GM12878 (cell line): ENCODE measurements at regions not wholly inside any gene's neighbourhood (a gene's known extent, or its start where the extent isn't known, plus 50 kb on each side); places are given as distances from the start of the nearest gene placed in this dataset.

Experiments used
- CBFB ChIP-seq: IDR thresholded peaks from 2 replicates; pipeline ENCODE4 v1.6.1; 2016; ENCODE audit warnings: antibody characterized with exemption, low read depth
- EZH2 ChIP-seq: IDR thresholded peaks from 2 replicates; pipeline ENCODE4 v1.6.1; 2012; ENCODE audit warnings: low read depth, mild to moderate bottlenecking, control low read depth, inconsistent platforms, low read length, borderline replicate concordance; ENCODE audit not compliant: control insufficient read depth
- GABPA ChIP-seq: IDR thresholded peaks from 2 replicates; pipeline ENCODE4 v1.6.1; 2014; ENCODE audit warnings: antibody characterized with exemption, low read depth, mild to moderate bottlenecking, inconsistent platforms
- NFIC ChIP-seq: IDR thresholded peaks from 2 replicates; pipeline ENCODE4 v1.6.1; 2012; ENCODE audit warnings: low read depth, mild to moderate bottlenecking, inconsistent platforms, low read length, moderate library complexity
- NR2C2 ChIP-seq: IDR thresholded peaks from 2 replicates; pipeline ENCODE4 v1.6.1; 2011; ENCODE audit warnings: borderline replicate concordance, low read depth; ENCODE audit not compliant: control insufficient read depth, insufficient read length
- STAT3 ChIP-seq: IDR thresholded peaks from 2 replicates; pipeline ENCODE4 v1.6.1; 2011; ENCODE audit warnings: low read depth, low read length, improper control_type of control experiment
- TAF1 ChIP-seq: IDR thresholded peaks from 2 replicates; pipeline ENCODE4 v1.6.1; 2011; ENCODE audit warnings: mild to moderate bottlenecking, low read depth, low read length, borderline replicate concordance
- ZNF217 ChIP-seq: fragments of 450-650 bp; IDR thresholded peaks from 2 replicates; pipeline ENCODE4 v1.6.1; 2017; ENCODE audit warnings: antibody characterized with exemption, mild to moderate bottlenecking
- TF ChIP-seq, protein P1 (sequence below): fragments of 450-650 bp; IDR thresholded peaks from 2 replicates; pipeline ENCODE4 v1.6.1; 2017; ENCODE audit warnings: mild to moderate bottlenecking

DNA sequence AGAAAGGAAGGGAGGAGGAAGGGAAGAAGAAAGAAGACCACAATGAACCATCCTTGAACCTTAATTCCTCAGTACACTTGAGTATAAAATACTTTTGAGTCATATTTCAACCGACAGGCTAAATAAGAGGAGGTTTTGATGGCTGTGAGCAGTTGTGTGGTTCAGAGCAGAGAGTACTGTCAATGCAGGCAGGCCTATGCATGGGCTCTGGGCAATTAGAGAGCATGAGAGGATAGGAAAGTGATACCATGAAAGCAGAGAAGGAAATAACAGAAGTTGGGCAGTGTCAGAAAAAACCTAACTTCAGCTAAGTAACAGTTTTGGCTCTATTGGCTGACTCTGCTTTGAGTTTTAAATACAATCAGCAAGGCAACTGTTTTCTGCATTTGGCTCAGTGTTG is 123.6 kb upstream of the STK17B start:
- TF ChIP-seq STAT3: no peak
- TF ChIP-seq, protein P1, sequence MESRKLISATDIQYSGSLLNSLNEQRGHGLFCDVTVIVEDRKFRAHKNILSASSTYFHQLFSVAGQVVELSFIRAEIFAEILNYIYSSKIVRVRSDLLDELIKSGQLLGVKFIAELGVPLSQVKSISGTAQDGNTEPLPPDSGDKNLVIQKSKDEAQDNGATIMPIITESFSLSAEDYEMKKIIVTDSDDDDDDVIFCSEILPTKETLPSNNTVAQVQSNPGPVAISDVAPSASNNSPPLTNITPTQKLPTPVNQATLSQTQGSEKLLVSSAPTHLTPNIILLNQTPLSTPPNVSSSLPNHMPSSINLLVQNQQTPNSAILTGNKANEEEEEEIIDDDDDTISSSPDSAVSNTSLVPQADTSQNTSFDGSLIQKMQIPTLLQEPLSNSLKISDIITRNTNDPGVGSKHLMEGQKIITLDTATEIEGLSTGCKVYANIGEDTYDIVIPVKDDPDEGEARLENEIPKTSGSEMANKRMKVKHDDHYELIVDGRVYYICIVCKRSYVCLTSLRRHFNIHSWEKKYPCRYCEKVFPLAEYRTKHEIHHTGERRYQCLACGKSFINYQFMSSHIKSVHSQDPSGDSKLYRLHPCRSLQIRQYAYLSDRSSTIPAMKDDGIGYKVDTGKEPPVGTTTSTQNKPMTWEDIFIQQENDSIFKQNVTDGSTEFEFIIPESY: no peak
- no peak for TF ChIP-seq ZNF217
- no peak for TF ChIP-seq CBFB
- TF ChIP-seq NR2C2: no peak
- TF ChIP-seq TAF1: no peak
- TF ChIP-seq GABPA: no peak
- TF ChIP-seq NFIC: no peak
- no peak for TF ChIP-seq EZH2
